ENCODE measurements at regions not wholly inside any gene's neighbourhood (a gene's known extent, or its start where the extent isn't known, plus 50 kb on each side); places are given as distances from the start of the nearest gene placed in this dataset.

DNA sequence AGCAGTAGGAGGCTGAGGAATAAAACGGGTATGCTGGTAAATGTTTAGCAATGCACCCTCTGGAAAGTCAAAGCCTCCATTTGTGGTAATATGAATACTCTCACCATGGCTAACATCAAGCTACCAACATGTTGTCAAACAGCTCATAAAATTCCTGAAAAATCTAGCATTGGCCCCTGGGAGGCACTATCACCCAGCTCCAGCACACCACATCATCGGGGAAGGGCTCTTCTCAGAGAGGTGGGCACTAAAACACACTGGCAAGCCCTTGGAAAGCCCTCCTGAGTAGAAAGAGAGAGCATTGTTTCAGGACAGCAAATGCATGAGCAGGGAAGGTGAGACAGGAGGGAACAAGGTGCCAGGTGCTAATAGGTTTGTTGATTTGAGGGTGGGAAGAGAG, 53.9 kb upstream of the FLT1 start:
- no peaks in the 10 kb centered on the region for H3K4me1 ChIP-seq
- no peaks in the 10 kb centered on the region for H3K36me3 ChIP-seq
- no peaks in the 10 kb centered on the region for H3K27me3 ChIP-seq
- DNase-seq = no peak
- H3K27ac ChIP-seq = no peak overlapping the region
- H3K4me3 ChIP-seq = no peak overlapping the region
- intact Hi-C loops (cut with DNase I) = no loop called here
- H3K9me3 ChIP-seq = no peaks in the 10 kb centered on the region
- WGBS (ENCODE audit: insufficient coverage, low coverage, low lambda C conversion rate, missing lambda C conversion rate) = no CpG with 5 or more reads among the region's 2 CpGs
- ATAC-seq = no peak
- TF ChIP-seq, protein P1, sequence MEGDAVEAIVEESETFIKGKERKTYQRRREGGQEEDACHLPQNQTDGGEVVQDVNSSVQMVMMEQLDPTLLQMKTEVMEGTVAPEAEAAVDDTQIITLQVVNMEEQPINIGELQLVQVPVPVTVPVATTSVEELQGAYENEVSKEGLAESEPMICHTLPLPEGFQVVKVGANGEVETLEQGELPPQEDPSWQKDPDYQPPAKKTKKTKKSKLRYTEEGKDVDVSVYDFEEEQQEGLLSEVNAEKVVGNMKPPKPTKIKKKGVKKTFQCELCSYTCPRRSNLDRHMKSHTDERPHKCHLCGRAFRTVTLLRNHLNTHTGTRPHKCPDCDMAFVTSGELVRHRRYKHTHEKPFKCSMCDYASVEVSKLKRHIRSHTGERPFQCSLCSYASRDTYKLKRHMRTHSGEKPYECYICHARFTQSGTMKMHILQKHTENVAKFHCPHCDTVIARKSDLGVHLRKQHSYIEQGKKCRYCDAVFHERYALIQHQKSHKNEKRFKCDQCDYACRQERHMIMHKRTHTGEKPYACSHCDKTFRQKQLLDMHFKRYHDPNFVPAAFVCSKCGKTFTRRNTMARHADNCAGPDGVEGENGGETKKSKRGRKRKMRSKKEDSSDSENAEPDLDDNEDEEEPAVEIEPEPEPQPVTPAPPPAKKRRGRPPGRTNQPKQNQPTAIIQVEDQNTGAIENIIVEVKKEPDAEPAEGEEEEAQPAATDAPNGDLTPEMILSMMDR (IDR thresholded peaks at IDR 0.05) = no peak
- no peak for TF ChIP-seq POLR2A (IDR thresholded peaks at IDR 0.05)

- no peak for ATAC-seq
- H3K9me3 ChIP-seq = no peaks in the 10 kb centered on the region
- intact Hi-C loops (cut with DNase I) = no loop called here
- H3K4me3 ChIP-seq = no peak overlapping the region
- no peak overlapping the region for H3K27ac ChIP-seq
- no peak for DNase-seq
- H3K4me1 ChIP-seq = no peaks in the 10 kb centered on the region
- no peaks in the 10 kb centered on the region for H3K27me3 ChIP-seq
- H3K36me3 ChIP-seq = no peaks in the 10 kb centered on the region
- TF ChIP-seq, protein P1 (IDR thresholded peaks at IDR 0.05) = no peak
- TF ChIP-seq POLR2A (IDR thresholded peaks at IDR 0.05) = no peak
- WGBS (ENCODE audit: insufficient coverage, low coverage, low lambda C conversion rate, missing lambda C conversion rate) = 31% methylated on average over 4 of the region's 4 CpGs
Measured at GRCh38 chr13:28548468-28548867, 53.5 kb upstream of the FLT1 start.

DNA sequence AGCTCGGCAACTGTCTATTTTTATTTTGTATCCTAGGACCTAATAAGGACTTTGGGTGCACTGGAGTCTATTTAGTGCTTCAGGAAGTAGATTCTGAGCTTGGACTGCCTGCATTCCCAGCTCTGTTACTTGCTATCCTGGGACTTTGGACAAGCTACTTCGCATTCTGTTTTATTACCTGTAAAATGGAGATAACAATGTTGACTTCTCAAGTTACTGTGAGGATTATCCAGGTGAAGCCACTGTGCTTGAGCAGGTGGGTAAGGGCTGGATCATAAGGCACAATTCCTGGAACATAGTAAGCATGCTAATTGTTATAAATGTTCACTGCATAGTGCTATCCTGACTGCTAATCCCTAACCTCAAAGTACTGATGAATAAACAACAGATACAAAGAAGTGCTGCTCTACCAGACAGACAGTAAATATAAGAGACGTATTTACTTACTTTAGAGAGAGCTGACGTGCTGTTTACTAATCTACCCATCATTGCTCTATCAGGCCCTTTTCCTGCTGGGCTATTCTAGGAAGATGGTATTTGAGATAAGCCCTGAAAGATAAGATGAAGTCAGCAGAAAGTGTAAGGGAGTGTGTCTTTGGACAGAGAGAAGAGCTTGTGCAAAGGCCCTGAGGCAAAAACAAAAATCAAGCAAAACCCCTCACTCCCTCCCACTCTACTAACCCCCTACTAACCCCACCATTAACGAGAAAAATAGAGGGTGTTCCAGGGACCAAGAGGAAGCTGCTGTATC, 50.8 kb upstream of the FLT1 start:
- Histone ChIP-seq H3K27ac (no peak overlapping the region), H3K4me3 (no peak overlapping the region), H3K9me3 (no peaks in the 10 kb centered on the region), H3K36me3 (no peaks in the 10 kb centered on the region), H3K4me1 (no peaks in the 10 kb centered on the region), H3K27me3 (no peaks in the 10 kb centered on the region)
- 15% methylated on average over 5 of the region's 5 CpGs for WGBS (ENCODE audit: insufficient coverage, low coverage, low lambda C conversion rate, missing lambda C conversion rate)
- intact Hi-C loops (cut with DNase I) = no loop called here
- TF ChIP-seq, protein P1 (IDR thresholded peaks at IDR 0.05) = no peak
- no peak for TF ChIP-seq POLR2A (IDR thresholded peaks at IDR 0.05)
- DNase-seq = no peak
- no peak for ATAC-seq

All from right lobe of liver (tissue), 6 donors.